Activated T-helper 17 cell treated with anti-CD3 and anti-CD28 coated beads, Interleukin-2, amount 50 U/mL, for 72 hours (primary cell): ENCODE measurements at regions not wholly inside any gene's neighbourhood (a gene's known extent, or its start where the extent isn't known, plus 50 kb on each side); places are given as distances from the start of the nearest gene placed in this dataset.
"Not testable (repeated sequence)": the region's sequence is repeated elsewhere in the genome, so short reads cannot be mapped to it uniquely, and the experiment has no call there.

ENCODE experiments used
- ATAC-seq: fragments of 150-1000 bp; cut with Tn5 transposase; replicated peaks from 2 replicates; pipeline ENCODE4 v1.10.0; 2021; ENCODE audit warnings: mild to moderate bottlenecking, moderate library complexity
- H3K27ac Mint-ChIP-seq: one replicate; pipeline ENCODE4 v1.8.0; 2022; ENCODE audit warnings: mixed read lengths
- H3K27me3 Mint-ChIP-seq: one replicate; pipeline ENCODE4 v1.8.0; 2022; ENCODE audit warnings: mixed read lengths
- H3K36me3 Mint-ChIP-seq: one replicate; pipeline ENCODE4 v1.8.0; 2022; ENCODE audit warnings: low read depth, mild to moderate bottlenecking, mixed read lengths
- H3K4me1 Mint-ChIP-seq: one replicate; pipeline ENCODE4 v1.8.0; 2022; ENCODE audit warnings: mixed read lengths
- H3K4me3 Mint-ChIP-seq: one replicate; pipeline ENCODE4 v1.8.0; 2022; ENCODE audit warnings: mild to moderate bottlenecking, mixed read lengths
- H3K9me3 Mint-ChIP-seq: one replicate; pipeline ENCODE4 v1.8.0; 2022; ENCODE audit warnings: mixed read lengths

GRCh38 chr5:77923666-77924065 is 147.5 kb upstream of the TBCA start:
- Mint-ChIP-seq H3K4me3 (no peak overlapping the region), H3K27me3 (peaks cover 9% of the 10 kb centered on the region), H3K36me3 (no peaks in the 10 kb centered on the region), H3K9me3 (peaks cover 6% of the 10 kb centered on the region), H3K27ac (no peak overlapping the region), H3K4me1 (no peaks in the 10 kb centered on the region)
- no peak for ATAC-seq

GRCh38 chr5:77921094-77921768 is 145.1 kb upstream of the TBCA start:
- Mint-ChIP-seq H3K27me3 (no peaks in the 10 kb centered on the region), H3K27ac (no peak overlapping the region), H3K4me3 (no peak overlapping the region), H3K36me3 (no peaks in the 10 kb centered on the region), H3K9me3 (no peaks in the 10 kb centered on the region), H3K4me1 (no peaks in the 10 kb centered on the region)
- ATAC-seq = no peak

- Mint-ChIP-seq H3K4me3 (no peak overlapping the region), H3K9me3 (no peaks in the 10 kb centered on the region), H3K36me3 (no peaks in the 10 kb centered on the region), H3K27me3 (no peaks in the 10 kb centered on the region), H3K27ac (no peak overlapping the region), H3K4me1 (no peaks in the 10 kb centered on the region)
- ATAC-seq = no peak
These were observed 144.4 kb upstream of the TBCA start for GRCh38 chr5:77920359-77921058.

DNA sequence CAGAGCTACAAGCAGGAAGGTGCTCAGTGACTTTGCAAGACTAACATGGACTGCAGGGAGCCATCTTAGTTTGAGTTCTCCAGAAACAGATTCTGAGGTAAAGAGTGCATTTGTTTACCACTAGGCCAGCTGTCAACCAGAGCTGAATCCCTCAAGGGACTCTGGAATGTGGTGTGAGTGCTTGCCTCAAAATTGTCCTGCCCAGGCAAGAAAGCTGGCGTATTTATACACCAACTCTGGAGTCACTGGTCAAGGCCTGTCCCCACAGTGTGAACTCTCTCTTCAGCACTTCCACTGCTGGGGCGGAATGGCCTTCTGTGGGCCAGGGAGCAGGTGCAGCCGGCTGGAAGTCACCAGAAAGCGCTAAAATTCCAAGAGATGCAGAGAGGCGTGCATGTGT is 139.2 kb upstream of the TBCA start:
- ATAC-seq = no peak
- no peak overlapping the region for H3K27ac Mint-ChIP-seq
- peaks cover 8% of the 10 kb centered on the region for H3K9me3 Mint-ChIP-seq
- no peak overlapping the region for H3K4me3 Mint-ChIP-seq
- no peaks in the 10 kb centered on the region for H3K36me3 Mint-ChIP-seq
- peaks cover 20% of the 10 kb centered on the region for H3K27me3 Mint-ChIP-seq
- H3K4me1 Mint-ChIP-seq = no peaks in the 10 kb centered on the region

DNA sequence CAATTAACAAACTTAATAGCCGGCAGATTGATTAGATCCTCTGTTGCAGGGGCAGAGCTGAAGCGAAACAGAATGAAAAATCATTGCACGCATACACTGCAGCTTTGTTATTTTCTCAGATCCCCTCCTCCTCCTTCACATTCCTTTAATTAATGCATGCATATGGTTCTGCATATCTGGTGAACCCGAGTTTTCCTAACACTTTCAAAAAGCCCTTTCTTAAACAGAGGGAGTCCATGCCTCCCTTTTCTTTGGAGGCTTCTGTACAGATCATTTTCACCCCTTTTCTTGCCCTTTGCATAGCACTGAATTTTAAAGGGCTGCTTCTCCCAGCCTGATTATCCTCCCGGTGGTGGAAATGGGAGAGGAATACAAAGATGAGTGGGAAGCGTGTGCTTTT is 136.6 kb upstream of the TBCA start:
- H3K9me3 Mint-ChIP-seq = peaks cover 8% of the 10 kb centered on the region
- no peaks in the 10 kb centered on the region for H3K4me1 Mint-ChIP-seq
- ATAC-seq = no peak
- H3K36me3 Mint-ChIP-seq = no peaks in the 10 kb centered on the region
- no peak overlapping the region for H3K27ac Mint-ChIP-seq
- H3K27me3 Mint-ChIP-seq = peaks cover 23% of the 10 kb centered on the region
- no peak overlapping the region for H3K4me3 Mint-ChIP-seq

DNA sequence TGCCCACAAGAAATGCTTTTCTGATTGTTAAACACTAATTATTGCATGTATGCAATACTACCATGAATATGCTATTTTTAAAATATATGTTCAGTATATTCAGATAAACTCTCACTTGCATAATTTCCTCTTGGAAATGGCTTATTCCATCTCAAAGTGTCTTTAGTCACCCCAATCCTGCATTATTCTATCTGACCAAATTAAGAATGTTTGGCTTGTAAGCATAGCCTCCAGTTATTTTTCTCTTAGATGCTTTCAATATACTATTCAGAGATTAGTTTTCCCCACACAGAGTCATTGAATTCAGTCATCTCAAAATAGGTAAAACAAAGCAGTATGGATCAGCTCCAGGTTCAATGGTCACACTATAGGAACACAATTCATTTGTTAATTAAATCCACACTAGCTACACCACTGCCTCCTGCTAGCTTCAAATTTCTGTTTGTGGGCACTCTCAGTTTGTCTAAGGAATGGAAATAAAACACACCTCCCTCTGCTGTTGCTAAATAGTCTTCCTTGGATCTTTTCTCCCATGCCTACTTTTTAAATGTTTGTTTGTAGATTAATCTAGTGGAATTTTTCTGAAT is 134.6 kb upstream of the TBCA start:
- H3K9me3 Mint-ChIP-seq = peaks cover 8% of the 10 kb centered on the region
- H3K27me3 Mint-ChIP-seq = peaks cover 23% of the 10 kb centered on the region
- H3K4me1 Mint-ChIP-seq = no peaks in the 10 kb centered on the region
- ATAC-seq = no peak
- H3K4me3 Mint-ChIP-seq = no peak overlapping the region
- no peaks in the 10 kb centered on the region for H3K36me3 Mint-ChIP-seq
- H3K27ac Mint-ChIP-seq = no peak overlapping the region

GRCh38 chr5:77909237-77909636 is 133.1 kb upstream of the TBCA start:
- Mint-ChIP-seq H3K4me3 (no peak overlapping the region), H3K4me1 (no peaks in the 10 kb centered on the region), H3K27me3 (peaks cover 24% of the 10 kb centered on the region), H3K27ac (no peak overlapping the region), H3K36me3 (no peaks in the 10 kb centered on the region), H3K9me3 (peaks cover 7% of the 10 kb centered on the region)
- no peak for ATAC-seq

- no peak overlapping the region for H3K27ac Mint-ChIP-seq
- H3K4me1 Mint-ChIP-seq = no peaks in the 10 kb centered on the region
- peaks cover 23% of the 10 kb centered on the region for H3K27me3 Mint-ChIP-seq
- no peak for ATAC-seq
- H3K4me3 Mint-ChIP-seq = no peak overlapping the region
- no peaks in the 10 kb centered on the region for H3K36me3 Mint-ChIP-seq
- H3K9me3 Mint-ChIP-seq = peaks cover 3% of the 10 kb centered on the region
These were observed 132.6 kb upstream of the TBCA start for GRCh38 chr5:77908787-77909186.

DNA sequence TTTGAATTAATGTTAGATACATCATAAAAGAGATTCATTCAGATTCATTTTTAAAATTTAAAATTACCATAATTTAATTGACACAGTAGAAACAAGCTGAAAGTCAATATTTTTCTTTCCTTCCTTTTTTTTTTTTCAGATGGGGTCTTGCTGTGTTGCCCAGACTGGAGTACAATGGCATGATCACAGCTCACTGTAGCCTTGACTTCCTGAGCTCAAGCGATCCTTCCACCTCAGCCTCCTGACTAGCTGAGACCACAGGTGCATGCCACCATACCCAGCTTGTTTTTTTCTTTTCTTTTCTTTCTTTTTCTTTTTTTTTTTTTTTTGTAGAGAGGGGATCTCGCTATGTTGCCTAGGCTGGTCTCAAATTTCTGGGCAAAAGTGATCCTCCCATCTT is 131.6 kb upstream of the TBCA start:
- H3K4me1 Mint-ChIP-seq = no peaks in the 10 kb centered on the region
- H3K9me3 Mint-ChIP-seq = no peaks in the 10 kb centered on the region
- H3K4me3 Mint-ChIP-seq = no peak overlapping the region
- peaks cover 17% of the 10 kb centered on the region for H3K27me3 Mint-ChIP-seq
- ATAC-seq = no peak
- no peaks in the 10 kb centered on the region for H3K36me3 Mint-ChIP-seq
- no peak overlapping the region for H3K27ac Mint-ChIP-seq

GRCh38 chr5:77906806-77907205 is 130.7 kb upstream of the TBCA start:
- Mint-ChIP-seq H3K27ac (no peak overlapping the region), H3K9me3 (no peaks in the 10 kb centered on the region), H3K4me1 (no peaks in the 10 kb centered on the region), H3K27me3 (peaks cover 11% of the 10 kb centered on the region), H3K4me3 (no peak overlapping the region), H3K36me3 (no peaks in the 10 kb centered on the region)
- ATAC-seq = no peak

DNA sequence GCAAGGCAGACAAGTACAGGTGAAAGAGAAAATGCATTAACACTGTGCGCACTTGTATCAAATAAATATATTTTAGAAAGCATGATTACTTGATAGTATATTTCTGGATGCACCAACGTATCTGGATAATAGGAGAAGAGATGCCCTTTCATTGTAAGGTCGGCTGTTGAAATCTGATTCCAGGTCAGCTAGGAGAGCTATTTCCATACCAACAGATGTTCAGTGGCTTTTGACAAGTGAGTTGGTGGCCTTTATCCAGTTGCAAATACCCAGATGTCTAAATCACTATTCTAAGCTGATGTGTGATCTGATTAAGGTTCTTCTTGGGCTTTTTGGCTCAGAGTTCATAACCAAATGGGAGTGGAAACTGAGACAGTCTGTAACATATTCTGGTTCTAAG is 128.2 kb upstream of the TBCA start:
- Mint-ChIP-seq H3K4me1 (no peaks in the 10 kb centered on the region), H3K36me3 (no peaks in the 10 kb centered on the region), H3K27me3 (peaks cover 7% of the 10 kb centered on the region), H3K27ac (no peak overlapping the region), H3K9me3 (no peaks in the 10 kb centered on the region), H3K4me3 (no peak overlapping the region)
- ATAC-seq = no peak

GRCh38 chr5:77900691-77901090 is 124.6 kb upstream of the TBCA start:
- Mint-ChIP-seq H3K9me3 (no peaks in the 10 kb centered on the region), H3K4me3 (no peak overlapping the region)

GRCh38 chr5:77898385-77898784 is 122.2 kb upstream of the TBCA start:
- Mint-ChIP-seq H3K9me3 (no peaks in the 10 kb centered on the region), H3K36me3 (no peaks in the 10 kb centered on the region), H3K27ac (no peak overlapping the region), H3K4me1 (no peaks in the 10 kb centered on the region), H3K4me3 (no peak overlapping the region), H3K27me3 (no peaks in the 10 kb centered on the region)
- no peak for ATAC-seq

More at GRCh38 chr5:77900691-77901090, 124.6 kb upstream of the TBCA start:
- no peak for ATAC-seq
- Mint-ChIP-seq H3K36me3 (no peaks in the 10 kb centered on the region), H3K4me1 (no peaks in the 10 kb centered on the region), H3K27me3 (peaks cover 5% of the 10 kb centered on the region), H3K27ac (no peak overlapping the region)

- Mint-ChIP-seq H3K4me1 (no peaks in the 10 kb centered on the region), H3K27ac (no peak overlapping the region), H3K36me3 (no peaks in the 10 kb centered on the region), H3K27me3 (no peaks in the 10 kb centered on the region), H3K9me3 (no peaks in the 10 kb centered on the region), H3K4me3 (no peak overlapping the region)
- no peak for ATAC-seq
These were observed 120.2 kb upstream of the TBCA start for GRCh38 chr5:77896338-77896737.

DNA sequence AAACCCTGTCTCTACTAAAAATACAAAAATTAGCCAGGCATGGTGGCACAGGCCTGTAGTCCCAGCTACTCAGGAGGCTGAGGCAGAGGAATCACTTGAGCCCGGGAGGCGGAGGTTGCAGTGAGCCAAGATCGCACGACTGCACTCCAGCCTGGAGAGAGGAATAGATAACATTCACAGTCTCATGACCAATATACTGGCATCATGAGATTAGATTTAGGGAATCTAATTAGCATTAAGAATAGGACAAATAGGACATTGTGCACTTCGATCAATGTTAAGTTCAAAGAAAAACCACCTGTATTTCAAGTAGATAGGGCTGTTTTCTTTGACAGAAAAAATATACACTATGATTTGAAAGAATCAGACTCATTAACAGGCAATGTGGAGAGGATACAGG is 118.0 kb upstream of the TBCA start:
- ATAC-seq, H3K4me1 Mint-ChIP-seq, H3K4me3 Mint-ChIP-seq, H3K27ac Mint-ChIP-seq, H3K36me3 Mint-ChIP-seq, H3K9me3 Mint-ChIP-seq, H3K27me3 Mint-ChIP-seq: not testable (repeated sequence)
